NCI-H1092 (cell line): ENCODE measurements at regions not wholly inside any gene's neighbourhood (a gene's known extent, or its start where the extent isn't known, plus 50 kb on each side); places are given as distances from the start of the nearest gene placed in this dataset.

ENCODE experiments used
- DNase-seq: peaks from one replicate; lab custom pipeline; 2025; lab: John Stamatoyannopoulos, UW

DNA sequence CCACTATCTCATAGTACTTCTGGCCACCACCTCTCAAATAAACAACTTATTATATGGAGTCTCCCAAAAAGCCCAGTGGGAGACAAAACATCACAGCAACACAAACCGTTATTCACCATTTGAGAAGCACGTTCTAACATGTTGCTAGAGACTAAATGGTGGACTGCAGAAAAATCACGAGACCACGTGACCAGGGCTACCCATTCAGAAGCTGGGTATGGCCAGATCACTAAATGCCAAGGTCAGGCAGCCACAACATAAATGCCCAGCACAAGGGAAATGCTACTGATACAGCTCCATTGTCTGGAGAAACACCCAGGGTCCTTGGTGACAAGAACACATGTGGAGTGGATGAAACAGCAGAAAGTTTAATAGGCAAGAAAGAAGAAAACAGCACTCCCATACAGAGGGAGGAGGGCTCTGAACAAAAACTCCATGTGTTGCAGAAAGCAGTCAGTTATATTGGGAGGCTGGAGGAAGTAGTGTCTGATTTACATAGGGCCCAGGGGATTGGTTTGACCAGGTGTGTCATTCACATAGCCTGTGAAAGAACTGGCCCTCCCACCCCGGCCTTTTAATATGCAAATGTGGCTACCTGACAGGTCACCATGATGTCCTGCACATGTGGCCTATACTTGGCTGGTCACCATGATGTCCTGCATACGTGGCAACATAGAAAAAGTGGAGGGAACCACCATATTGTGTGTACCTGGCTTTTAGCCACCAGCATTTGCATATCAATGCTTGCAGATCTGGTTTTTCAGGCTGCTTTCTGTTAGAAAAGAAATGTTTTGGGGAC is 97.2 kb downstream of the TRIM36 start:
- DNase-seq = no peak

DNA sequence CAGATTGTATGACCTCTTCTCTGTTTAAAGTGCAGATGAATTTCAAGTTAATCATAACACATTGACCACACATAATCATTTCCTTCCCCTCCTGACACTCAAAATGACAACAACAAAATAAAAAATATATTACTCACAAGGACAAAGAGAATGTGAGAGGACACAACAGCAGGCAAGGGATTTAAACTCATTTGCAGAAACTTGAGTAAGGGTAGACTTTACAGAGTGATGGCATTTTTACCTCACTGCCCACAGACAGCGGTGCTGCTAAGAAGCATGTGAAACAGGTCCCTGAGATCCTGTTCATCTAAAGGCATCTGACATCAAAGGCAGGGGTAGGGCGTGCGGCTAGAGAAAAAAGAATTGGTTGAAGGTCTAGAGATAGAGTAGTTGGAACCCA is 99.0 kb downstream of the TRIM36 start:
- DNase-seq = no peak

DNA sequence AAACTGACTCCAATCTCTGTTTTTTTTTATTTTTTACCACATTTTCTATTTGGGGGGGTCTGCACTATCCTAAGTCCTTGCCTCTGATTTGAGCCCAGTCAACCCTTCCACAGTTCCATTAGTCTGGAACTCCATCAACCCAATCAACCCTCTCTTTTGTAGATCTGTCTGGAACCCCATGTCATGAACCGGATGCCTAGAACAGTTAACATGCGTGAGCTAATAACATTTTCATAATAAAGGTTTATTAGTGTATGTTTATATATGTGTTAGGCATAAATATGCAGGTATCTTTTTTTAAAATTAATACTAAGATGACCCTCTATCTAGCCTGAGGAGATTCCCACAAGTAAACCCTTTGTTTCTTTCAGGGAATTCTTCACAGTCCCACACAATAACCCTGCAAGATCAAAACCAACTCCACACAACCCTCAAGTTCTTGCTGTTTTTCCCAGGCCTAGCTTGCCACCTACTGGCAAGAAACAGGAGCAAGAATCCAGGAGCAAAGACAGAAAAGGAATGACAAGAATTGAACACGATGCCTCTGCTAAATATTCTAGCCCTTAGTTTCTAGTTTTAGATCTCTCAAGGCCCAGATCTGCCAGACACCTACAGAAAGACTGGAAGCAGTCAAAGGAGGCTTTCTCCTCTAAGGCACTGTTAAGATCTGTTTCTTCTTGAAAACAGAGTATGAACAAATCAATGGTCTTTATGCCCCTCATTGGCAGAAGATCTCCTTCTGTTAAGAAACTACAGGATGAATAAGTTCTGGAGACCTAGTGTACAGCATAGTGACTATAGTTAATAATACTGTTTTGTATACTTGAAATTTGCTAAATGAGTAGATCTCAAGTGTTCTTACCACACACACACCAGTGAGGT is 100.4 kb downstream of the TRIM36 start:
- DNase-seq = no peak

DNA sequence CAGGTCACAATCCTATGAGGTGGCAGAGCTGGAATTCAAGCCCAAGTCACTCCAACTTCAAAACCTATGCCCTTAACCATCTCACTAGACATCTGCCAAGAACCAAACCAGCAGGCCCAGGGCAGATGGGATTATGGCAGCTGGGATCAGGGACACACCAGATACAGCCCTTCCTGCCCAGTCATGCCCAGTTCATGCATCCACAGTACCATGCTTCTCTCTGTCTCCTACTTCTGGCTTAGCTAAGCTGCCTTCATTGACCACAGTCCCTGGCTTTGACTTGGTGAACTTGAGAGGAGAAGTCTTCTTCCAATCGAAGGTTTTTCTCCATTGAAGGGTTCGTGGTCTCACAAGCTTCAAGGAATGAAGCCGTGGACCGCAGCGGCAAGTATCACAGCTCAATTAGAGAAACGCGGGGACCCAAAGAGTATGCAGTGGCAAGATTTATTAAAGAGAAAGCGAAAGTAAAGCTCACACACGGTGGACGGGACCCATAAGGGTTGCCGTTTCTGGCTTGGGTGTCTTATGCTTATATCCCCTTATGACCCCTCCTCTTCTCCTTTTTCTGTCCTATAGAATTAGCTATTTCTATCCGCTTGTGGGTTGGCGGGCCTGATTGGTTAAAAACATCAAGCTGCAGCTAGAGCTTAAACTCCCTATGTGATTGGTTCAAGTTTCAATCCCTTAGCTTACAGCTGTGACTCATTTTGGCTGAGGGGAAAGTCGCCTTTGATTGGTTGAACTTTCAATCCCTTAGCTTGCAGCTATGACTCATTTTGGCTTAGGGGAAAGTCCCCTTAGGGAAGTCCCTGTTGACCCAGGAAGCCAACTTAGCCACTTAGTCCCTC is 101.2 kb downstream of the TRIM36 start:
- no peak for DNase-seq

DNA sequence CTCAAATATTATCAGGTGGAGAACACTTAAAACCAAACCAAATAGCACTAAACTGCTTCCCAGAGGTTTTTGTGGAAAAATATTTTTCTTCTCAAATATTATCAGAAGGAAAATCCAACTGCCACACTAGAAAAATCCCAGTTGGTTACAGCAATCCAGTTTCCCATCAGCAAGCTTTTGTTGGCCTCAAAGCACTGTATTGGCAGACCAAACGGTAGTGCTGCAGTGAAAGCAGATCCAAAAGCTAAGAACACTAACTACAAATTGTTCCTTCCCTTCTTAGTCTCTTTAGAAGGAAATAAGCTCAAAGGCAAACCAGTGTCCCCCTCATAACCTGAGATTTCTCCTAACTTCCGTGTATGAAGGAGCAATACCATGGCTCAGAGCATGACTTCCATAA is 105.3 kb downstream of the TRIM36 start:
- no peak for DNase-seq

DNA sequence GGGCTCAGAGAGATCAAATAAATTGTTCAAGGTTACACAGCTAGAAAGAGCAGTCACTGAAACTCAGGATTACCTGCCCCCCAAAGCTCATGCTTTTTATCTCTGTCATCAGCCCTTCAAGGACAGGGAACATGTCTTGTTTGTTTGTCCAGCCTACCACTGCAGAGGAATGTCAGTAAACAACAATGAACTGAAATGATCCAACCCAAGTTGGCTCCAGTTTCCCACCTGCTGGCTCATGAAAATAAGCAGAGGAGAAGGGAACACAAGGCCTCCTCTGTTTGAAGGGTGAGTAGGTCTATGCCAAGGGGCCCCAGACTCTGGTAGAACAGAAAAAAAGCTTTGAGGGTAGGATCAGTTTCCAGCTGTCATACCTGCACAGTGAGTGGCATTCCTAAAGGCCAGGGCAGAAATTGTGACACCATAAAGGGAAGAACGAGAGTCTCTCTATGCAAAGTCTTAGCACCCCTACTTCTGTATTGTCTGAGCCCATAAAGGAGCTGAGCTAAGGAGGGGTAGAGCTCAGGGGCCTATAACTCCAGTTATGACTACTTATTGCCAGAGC is 115.2 kb downstream of the TRIM36 start:
- no peak for DNase-seq

DNA sequence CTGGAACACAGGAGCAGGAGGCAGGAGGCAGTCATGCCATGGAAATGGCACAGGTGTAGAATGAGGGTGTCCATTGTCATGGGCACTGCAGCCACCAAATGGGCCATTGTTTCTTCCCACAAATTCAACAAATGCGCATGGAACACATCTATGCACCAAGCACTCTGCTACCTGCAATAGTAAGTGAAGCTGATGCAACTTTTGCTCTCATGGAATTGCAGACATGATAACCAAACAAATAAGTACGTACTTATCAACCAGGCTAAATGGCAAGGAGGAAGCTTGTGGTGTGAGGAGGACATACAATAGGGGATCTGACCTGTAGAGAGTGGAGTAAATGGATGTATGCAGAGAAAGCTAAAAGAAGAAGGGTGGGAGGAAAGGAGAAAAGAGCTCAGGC is 116.8 kb downstream of the TRIM36 start:
- DNase-seq = no peak

DNA sequence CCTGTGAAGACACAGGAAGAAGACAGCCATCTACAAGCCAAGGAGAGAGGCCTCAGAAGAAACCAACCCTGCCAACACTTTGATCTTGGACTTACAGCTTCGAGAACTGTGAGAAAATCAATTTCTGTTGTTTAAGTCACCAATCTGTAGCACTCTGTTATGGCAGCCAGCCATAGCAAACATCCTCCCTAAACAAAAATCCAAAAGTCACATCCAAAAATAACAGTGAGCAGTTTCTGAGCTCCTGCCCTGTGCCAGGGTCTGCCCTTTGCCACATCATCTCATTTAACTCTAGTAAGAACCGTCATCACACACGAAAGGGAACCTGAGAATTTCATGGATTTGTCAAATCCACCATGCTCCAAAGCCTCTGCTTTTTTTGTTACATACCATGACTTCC is 118.8 kb downstream of the TRIM36 start:
- DNase-seq = no peak

DNA sequence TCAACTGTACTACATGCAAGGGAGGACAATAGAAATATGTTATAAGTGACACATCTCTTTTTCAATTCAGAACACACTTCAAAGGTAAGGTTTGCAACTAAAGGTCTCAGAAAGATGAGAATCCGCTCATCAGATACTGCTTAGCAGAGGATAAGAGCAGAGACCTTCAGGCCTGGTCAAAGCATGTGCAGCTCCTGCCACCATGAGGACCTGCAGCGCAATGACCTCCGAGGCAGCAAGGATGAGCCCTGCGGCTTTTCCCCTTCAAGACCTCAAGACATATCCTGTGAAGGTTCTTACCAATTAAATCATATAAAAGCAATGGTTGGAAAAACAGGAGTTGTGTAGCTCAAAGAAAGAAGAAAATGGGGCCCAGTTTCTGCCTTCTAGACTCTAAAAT is 135.8 kb downstream of the TRIM36 start:
- DNase-seq = peak; percentile 4

DNA sequence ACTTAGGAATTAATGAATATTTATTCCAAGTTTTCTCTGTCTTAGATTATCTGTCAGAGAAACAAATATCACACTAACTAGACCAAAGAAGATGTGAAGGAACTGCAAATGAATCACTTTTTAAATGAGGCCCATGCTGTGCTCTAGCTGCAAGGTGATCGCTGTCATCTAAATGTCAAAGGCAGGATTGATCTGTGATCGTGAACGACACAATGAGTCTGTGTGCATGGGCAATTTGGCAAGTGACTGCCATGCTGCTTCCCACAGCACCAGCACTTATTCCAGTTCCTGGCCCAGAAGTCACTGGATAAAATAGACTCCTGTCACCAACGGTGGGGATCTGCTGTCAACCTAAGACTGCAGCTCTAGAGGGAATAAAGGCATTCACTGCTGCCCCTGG is 141.2 kb downstream of the TRIM36 start:
- DNase-seq = no peak

DNA sequence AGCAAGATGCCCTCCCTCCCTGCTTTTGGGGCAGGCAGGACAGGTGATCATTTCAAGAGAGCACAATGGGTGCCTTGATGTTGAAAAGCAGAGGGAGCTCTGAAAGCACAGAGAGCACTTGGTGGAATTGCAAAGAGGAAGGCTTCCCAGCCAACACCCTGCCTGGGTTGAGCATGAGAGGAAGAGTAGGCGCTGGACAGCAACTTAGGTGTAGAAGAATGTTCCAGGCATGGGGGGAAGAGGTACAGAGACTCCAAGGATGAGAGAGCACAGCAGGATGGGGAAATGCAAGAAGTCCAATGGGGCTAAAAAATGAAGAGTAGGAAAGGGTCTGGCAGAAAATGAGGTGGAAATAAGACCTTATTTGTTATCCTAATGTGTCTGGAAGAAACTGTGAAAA is 144.8 kb downstream of the TRIM36 start:
- DNase-seq = no peak

DNA sequence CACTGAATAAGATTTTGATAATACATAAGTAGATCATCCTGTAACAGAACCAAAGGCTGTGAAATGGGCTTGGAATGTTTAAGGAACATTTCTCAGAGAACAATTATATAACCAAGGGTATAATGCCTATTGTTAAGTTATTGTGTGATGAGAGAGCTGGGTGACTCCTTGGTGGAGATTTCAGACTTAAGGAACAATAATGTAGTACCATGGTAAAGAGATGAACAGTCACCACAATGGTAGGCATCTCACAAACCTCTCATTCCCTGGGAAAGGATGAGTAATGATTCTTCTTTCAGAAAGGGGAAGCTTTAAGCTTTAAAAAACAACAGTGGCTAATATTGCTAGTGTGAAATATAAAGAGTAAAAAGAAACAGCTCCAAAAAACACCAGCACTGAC is 147.4 kb downstream of the TRIM36 start:
- no peak for DNase-seq

DNA sequence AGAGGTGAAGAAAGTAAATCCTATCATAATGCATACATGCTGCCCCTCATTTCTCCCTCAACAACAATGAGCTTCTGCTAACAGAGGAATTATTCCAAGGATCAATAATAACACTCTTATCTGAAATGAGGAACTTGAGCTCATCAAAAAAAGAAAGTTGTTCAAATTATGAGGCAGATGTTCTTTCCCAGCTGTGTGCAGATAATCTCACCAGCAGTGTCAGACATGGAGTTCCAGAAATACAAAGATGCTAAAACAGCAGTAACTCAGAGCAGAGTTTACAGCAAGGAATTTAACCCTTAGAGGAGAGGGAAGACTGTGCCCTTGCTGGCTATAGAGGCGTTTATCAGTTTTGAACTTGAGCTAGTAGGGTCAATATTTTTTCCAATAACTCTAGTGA is 153.1 kb downstream of the TRIM36 start:
- no peak for DNase-seq

DNA sequence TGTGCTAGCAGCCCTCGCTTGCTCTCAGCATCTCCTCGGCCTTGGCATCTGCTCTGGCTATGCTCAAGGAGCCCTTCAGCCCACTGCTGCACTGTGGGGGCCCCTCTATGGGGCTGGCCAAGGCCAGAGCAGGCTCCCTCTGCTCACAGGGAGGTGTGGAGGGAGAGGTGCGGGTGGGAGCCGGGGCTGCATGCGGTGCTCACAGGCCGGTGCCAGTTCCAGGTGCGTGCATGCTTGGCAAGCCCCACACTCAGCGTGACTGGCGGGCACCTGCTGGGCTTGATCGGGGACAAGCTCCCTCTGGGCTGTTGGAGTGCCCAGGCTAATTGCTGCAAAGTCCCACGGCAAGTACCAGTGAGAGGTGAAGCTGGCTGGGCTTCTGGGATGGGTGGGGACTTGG is 170.5 kb downstream of the TRIM36 start:
- DNase-seq = no peak

DNA sequence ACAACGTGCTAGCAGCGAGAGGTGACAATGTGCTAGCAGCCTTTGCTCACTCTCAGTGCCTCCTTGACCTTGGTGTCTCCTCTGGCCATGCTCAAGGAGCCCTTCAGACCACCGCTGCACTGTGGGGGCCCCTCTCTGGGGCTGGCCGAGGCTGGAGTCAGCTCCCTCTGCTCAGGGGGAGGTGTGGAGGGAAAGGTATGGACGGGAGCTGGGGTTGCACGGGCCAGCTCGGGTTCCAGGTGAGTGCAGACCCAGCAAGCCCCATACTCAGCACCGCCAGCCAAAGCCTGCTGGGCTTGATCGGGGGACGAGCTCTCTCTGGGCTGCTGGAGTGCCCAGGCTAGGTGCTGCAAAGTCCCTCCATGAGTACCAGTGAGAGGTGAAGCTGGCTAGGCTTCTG is 180.2 kb downstream of the TRIM36 start:
- DNase-seq = no peak

DNA sequence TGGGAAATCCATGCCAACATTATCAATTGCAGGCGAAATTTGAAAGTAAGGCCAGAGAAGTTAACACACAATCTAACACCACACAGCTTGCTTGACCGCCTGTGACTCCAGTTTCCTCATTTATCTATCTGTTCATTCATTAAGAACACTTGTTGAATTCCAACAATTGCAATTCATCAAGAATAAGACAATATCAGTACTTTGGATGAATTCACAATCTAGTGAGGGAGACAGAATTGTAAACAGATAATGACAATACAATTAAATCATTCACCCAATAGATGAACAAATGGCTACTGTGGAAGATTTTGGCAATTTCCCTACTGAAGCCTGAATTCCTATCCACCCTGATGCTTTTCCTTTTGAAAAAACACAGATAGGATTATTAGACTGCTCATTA is 181.6 kb downstream of the TRIM36 start:
- DNase-seq = no peak

DNA sequence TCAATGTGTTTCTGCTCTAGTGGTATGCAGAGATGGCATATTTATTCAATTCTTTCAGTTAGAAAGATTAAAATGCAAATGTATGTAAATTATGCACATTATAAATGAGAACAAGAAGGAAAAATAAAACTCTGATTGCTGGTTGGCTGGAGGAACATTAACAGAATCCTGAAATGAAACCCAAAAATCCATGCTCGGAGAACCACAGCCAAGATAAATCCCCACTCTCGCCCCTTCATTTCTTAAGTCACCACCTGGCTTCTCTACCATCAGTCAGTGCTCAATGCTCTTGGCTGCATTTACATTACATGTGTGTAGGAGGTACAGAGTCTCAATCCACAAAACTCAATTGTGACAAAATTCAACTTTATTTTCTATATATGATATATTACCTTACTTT is 184.9 kb downstream of the TRIM36 start:
- DNase-seq = no peak

DNA sequence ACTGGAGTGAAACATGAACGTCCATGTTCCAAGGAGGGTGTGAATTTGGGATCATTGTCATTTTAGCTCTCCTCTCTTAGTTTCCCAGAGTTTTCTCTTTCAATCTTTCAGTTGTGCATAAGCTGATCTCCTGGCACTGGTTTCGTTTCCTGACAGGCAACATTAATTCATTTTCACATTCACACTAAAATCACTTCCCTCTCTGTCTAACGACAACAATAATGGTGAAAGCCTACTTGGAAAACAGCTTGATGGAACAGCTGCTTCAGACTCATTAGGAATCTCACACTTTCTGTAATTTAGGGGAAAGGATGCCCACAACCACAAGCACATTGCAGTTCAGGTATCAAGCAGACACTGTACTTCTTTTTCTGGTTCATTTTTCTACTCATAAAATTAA is 188.6 kb downstream of the TRIM36 start:
- no peak for DNase-seq

DNA sequence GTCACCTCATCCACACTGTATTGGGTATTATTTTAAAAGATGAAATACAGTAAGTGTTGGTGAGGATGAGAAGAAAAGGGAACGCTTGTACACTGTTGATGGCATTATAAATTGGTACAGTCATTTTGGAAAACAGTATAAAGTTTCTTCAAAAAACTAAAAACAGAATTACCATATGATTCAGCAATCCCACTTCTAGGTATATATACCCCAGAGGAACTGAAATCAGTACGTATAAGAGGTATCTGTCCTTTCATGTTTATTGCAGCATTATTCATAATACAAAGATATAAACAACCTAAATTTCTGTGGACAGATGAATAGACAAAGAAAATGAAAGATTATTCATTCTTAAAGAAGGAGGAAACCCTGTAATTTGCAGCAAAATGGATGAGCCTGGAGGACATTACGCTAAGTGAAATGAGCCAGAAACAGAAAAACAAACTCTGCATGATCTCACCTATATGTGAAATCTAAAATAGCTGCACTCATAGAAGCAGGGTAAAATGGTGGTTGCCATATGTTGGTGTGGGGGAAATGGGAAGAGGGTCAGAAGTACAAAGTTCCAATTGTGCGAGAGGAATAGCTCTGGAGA is 191.6 kb downstream of the TRIM36 start:
- DNase-seq = no peak

DNA sequence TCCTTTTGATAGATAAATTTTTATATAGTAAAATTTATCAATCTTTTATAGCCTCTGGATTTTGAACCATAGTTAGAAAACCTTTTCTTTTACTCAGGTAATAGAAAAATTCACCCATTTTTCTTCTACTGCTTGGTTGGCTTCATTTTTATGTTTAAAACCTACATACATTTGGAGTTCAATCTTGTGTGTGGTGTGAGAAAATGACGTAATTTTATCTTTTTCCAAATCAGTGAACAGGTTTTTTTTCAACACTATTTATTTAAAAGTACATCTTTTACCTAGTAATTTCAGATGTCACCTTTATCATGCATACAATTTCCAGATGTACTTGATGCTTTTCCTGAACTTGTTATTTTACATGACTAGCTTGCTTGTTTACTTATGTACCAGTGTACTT is 200.2 kb downstream of the TRIM36 start:
- DNase-seq = no peak

DNA sequence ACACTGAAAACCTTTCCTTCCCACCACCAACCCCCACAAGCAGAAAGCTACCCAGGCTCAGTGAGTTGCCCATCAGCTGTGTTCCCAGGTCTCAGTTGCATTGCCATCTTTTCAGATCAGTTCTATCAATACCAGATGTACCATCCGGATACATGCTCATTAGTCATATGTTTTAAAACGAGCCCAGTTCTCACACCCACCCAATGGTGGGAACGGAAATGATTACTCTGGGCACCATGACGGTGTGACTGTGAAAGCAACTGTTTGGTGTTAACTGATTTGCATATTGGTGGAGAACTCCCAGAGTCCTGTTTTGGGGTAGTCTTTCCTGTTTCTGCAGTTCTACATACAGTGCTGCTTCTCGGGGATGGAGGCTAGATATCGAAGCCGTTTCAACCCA is 212.3 kb downstream of the TRIM36 start:
- DNase-seq = no peak

DNA sequence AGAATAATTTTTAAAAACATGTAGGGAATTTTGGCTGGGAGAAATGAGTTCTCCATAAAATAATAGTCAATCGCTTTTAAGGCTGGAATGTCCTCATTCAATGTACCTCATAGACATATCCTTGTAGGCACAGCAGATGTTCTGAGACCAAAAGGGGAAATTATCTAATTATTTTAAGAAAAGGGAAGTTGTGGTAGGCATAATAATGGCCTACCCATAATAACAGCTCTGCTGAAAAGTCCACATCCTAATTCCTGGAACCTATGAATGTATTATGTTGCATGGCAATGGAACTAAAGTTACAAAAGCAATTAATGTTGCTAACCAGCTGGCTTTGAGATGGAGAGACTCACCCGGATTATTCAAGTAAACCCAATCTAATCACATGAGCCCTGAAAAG is 216.1 kb downstream of the TRIM36 start:
- no peak for DNase-seq
